ENCODE measurements at regions not wholly inside any gene's neighbourhood (a gene's known extent, or its start where the extent isn't known, plus 50 kb on each side); places are given as distances from the start of the nearest gene placed in this dataset.

DNA sequence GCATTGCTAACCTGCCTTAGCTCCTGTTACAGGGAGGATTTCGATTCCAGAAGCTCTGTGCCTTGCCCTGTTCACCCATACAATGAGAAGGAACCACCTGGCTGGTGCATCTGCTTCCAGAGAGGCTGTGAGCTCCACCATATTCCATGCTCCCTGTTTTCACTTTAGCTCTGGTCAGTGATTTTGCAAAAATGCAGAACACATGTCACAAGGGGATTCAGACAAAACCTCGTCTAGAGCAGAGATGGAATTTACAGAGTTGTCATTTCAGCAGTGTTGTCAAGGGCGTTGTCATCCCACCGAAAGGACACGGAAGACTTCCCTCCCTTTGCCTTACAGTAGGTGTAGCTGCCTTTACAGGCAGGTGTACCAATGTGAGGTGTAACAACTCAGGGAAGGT is 223.0 kb upstream of the ARID1B start:
- Histone ChIP-seq H4K8ac (ENCODE audit: low read depth in 2 of 2, low read length in 2 of 2) (no peak overlapping the region), H2AK5ac (ENCODE audit: low read depth, low read length) (no peak overlapping the region), H2BK5ac (ENCODE audit: low read depth, low read length, poor library complexity, severe bottlenecking) (no peak overlapping the region), H3K4me3 (ENCODE audit: insufficient read depth, low read depth, low read length) (no peak overlapping the region), H4K5ac (ENCODE audit: low read depth, low read length) (no peak overlapping the region), H3K23ac (ENCODE audit: low read depth, low read length) (no peak overlapping the region), H2AK9ac (replicated peaks; ENCODE audit: low read depth, low read length, poor library complexity) (no peak overlapping the region), H3K9ac (ENCODE audit: low read depth, low read length) (no peak overlapping the region), H2AFZ (replicated peaks; ENCODE audit: low read length, poor library complexity) (no peak overlapping the region), H3K18ac (ENCODE audit: low read depth, low read length) (no peak overlapping the region), H2BK120ac (ENCODE audit: low read depth, low read length) (no peak overlapping the region), H4K91ac (ENCODE audit: insufficient read depth, low read depth, low read length) (no peak overlapping the region), H3K27ac (ENCODE audit: insufficient read depth, low read length) (no peak overlapping the region), H3K14ac (replicated peaks; ENCODE audit: low read depth, low read length) (no peak overlapping the region), H3K79me1 (ENCODE audit: low read depth in 1 of 2, low read length in 2 of 2) (no peaks in the 10 kb centered on the region), H3K36me3 (ENCODE audit: control insufficient read depth, insufficient read depth, low read length) (no peaks in the 10 kb centered on the region), H3K4me2 (ENCODE audit: low read depth, low read length) (no peak overlapping the region), H2BK15ac (ENCODE audit: low read depth, low read length) (no peak overlapping the region), H3K9me1 (ENCODE audit: insufficient read depth, low read length) (no peaks in the 10 kb centered on the region), H2BK20ac (ENCODE audit: low read depth, low read length) (no peak overlapping the region), H3K27me3 (ENCODE audit: control insufficient read depth, insufficient read depth, low read length) (peaks cover 19% of the 10 kb centered on the region), H3K9me3 (ENCODE audit: control insufficient read depth, insufficient read depth, low read length) (no peaks in the 10 kb centered on the region), H3K4ac (ENCODE audit: low read depth, low read length) (no peak overlapping the region), H3K4me1 (ENCODE audit: control insufficient read depth, insufficient read depth, low read length) (no peaks in the 10 kb centered on the region), H3K56ac (ENCODE audit: extremely low read depth, insufficient read depth, low read length) (no peak overlapping the region), H4K20me1 (ENCODE audit: insufficient read depth, low read length) (no peaks in the 10 kb centered on the region)
- BruUV-seq (replicated peaks), result no TSS peak
- TF ChIP-seq SMC3 (IDR thresholded peaks at IDR 0.05; ENCODE audit: low read depth, low read length) (no peak), MAFK (IDR thresholded peaks at IDR 0.05; ENCODE audit: low read depth, low read length) (no peak)
- intact Hi-C loops (cut with micrococcal nuclease), result no loop called here
- dilution Hi-C loops (cut with HindIII; ENCODE audit: low sequenced_read_pairs, unreplicated experiment), result no loop called here
- ChIA-PET CTCF (no interaction called here), POLR2A (ENCODE audit: unreplicated experiment) (no interaction called here)
- no peak for DNase-seq
- ATAC-seq (ENCODE audit: low read depth), result no peak
- in situ Hi-C loops (cut with MboI; ENCODE audit: low sequenced_read_pairs), result loop anchor here (25.0 kb wide), 2 partner anchors 208 to 1217 kb away; no protein-coding TSS in a partner anchor
- 0% methylated on average over 1 of the region's 5 CpGs; no CpG with 5 or more reads in 1 of the 2 experiments for whole genome bisulfite sequencing, 2 experiments (ENCODE audit: extremely low coverage in 2 of 2, insufficient read length in 1 of 2)
